Calu3 (cell line): ENCODE measurements at regions not wholly inside any gene's neighbourhood (a gene's known extent, or its start where the extent isn't known, plus 50 kb on each side); places are given as distances from the start of the nearest gene placed in this dataset.

Experiments
- BruUV-seq: library from RNA; stranded (reverse); fragments of 400-500 nt; replicated peaks from 2 replicates; lab custom pipeline; 2021; lab: Mats Ljungman, UMichigan
- CTCF ChIA-PET: fragments of 300-600 bp; sonication (Branson Sonifier 250); formaldehyde crosslinking; loops from one replicate; lab custom pipeline; 2022; ENCODE audit warnings: antibody characterized with exemption; lab: Charles Lee
- DNase-seq: peaks from one replicate; pipeline ENCODE4 v3.0.0; 2022
- H3K27ac Mint-ChIP-seq: one replicate; pipeline ENCODE4 v1.8.0; 2022; ENCODE audit warnings: mixed read lengths; ENCODE audit not compliant: unreplicated experiment
- H3K27me3 Mint-ChIP-seq: one replicate; pipeline ENCODE4 v1.8.0; 2022; ENCODE audit warnings: mixed read lengths; ENCODE audit not compliant: unreplicated experiment
- H3K36me3 Mint-ChIP-seq: one replicate; pipeline ENCODE4 v1.8.0; 2022; ENCODE audit warnings: mild to moderate bottlenecking, moderate library complexity, mixed read lengths; ENCODE audit not compliant: insufficient read depth, unreplicated experiment
- H3K4me1 Mint-ChIP-seq: one replicate; pipeline ENCODE4 v1.8.0; 2022; ENCODE audit warnings: mild to moderate bottlenecking, low read depth, mixed read lengths; ENCODE audit not compliant: unreplicated experiment
- H3K4me3 Mint-ChIP-seq: one replicate; pipeline ENCODE4 v1.8.0; 2022; ENCODE audit warnings: mild to moderate bottlenecking, low read depth, moderate library complexity, mixed read lengths; ENCODE audit not compliant: unreplicated experiment
- H3K9me3 Mint-ChIP-seq: one replicate; pipeline ENCODE4 v1.8.0; 2022; ENCODE audit warnings: low read depth, mixed read lengths; ENCODE audit not compliant: unreplicated experiment
- intact Hi-C: fragments of 100-400 bp; cut with micrococcal nuclease; formaldehyde crosslinking; loops from one replicate; pipeline ENCODE4 v1.10.0; 2022; ENCODE audit not compliant: unreplicated experiment
- TF ChIP-seq, protein P1 (sequence below): fragments of 200-600 bp; IDR thresholded peaks from one replicate; pipeline ENCODE4 v1.8.0; 2022; ENCODE audit warnings: antibody characterized with exemption; ENCODE audit not compliant: unreplicated experiment

DNA sequence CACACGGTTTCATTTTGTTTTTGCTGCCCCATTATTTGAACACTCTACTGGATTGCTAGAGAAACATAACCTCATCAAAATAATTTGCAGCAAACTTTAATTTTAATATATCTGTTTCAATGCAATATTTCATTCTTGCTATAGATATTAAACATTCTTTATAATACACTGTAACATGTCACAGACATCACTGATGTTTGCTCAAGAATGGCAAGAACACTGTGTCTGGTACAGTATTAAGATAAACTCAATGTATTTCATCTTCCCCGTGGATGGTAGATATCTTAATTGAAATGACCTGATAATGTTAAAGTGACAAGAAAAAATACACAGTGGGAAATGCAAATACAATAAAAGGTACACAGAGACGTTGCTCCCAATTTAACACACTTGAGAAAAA, 86.0 kb downstream of the PTCHD4 start:
- Mint-ChIP-seq H3K36me3 (no peaks in the 10 kb centered on the region), H3K4me3 (no peak overlapping the region), H3K27ac (no peak overlapping the region), H3K9me3 (no peaks in the 10 kb centered on the region), H3K27me3 (no peaks in the 10 kb centered on the region), H3K4me1 (no peaks in the 10 kb centered on the region)
- TF ChIP-seq, protein P1, sequence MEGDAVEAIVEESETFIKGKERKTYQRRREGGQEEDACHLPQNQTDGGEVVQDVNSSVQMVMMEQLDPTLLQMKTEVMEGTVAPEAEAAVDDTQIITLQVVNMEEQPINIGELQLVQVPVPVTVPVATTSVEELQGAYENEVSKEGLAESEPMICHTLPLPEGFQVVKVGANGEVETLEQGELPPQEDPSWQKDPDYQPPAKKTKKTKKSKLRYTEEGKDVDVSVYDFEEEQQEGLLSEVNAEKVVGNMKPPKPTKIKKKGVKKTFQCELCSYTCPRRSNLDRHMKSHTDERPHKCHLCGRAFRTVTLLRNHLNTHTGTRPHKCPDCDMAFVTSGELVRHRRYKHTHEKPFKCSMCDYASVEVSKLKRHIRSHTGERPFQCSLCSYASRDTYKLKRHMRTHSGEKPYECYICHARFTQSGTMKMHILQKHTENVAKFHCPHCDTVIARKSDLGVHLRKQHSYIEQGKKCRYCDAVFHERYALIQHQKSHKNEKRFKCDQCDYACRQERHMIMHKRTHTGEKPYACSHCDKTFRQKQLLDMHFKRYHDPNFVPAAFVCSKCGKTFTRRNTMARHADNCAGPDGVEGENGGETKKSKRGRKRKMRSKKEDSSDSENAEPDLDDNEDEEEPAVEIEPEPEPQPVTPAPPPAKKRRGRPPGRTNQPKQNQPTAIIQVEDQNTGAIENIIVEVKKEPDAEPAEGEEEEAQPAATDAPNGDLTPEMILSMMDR, result no peak
- no peak for DNase-seq
- BruUV-seq, result no TSS peak
- intact Hi-C loops, result no loop called here
- CTCF ChIA-PET, result no interaction called here

DNA sequence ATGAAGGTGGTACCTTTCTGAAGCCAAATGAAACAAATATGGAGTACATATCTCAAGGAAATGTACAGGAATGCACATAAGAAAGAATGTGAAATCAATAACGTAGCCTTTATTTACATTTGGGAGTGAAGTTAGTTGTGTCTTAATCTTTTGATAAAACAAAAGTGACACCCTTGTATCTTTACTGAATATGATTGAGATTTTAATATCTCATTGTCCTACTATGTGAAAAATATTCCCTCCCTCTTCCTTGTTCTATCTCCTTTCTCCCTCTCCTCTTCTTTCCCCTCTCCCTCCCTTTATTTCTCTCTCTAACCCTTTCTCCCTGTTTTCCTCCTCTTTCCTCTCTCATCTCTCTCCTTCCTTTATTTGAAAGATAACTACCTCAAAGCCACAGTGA, 89.1 kb downstream of the PTCHD4 start:
- TF ChIP-seq, protein P1, result no peak
- intact Hi-C loops, result no loop called here
- H3K27ac Mint-ChIP-seq, result no peak overlapping the region
- CTCF ChIA-PET, result no interaction called here
- H3K27me3 Mint-ChIP-seq, result no peaks in the 10 kb centered on the region
- no peak for DNase-seq
- no peaks in the 10 kb centered on the region for H3K36me3 Mint-ChIP-seq
- no peak overlapping the region for H3K4me3 Mint-ChIP-seq
- no peaks in the 10 kb centered on the region for H3K4me1 Mint-ChIP-seq
- no TSS peak for BruUV-seq
- no peaks in the 10 kb centered on the region for H3K9me3 Mint-ChIP-seq

DNA sequence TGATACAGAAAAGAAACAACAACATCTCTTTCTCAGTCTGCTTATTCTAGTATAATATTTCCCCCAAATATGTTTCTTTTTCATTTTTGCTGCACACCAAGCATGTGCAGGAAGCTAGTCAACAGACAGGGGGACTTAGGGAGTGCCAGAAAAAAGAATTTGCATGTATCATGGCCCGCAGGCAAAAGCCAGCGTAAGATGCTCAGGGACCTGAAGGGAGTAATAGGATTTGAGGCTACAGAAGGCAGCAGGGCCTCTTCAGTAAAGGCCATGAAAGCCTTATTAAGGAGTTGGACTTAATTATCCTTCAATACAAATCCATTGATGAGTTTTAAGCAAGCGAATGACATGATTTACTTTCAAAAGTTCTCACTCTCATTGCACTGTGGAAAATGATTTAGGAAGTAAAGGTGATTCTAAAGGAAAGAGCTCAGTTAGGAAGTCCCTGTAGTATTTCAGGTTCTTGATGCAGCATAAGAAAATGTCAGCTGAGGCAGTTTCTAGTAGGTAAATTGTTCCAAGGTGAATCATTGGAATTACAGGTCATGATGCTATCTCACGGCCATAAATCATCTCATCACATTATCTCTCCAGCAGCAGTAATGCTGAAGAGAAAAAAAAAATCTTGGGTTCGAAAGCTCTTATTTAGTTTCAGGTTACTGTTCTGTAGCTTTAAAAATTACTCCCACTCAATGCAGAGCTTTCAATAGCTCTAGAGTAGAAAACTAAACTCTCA, 94.8 kb downstream of the PTCHD4 start:
- DNase-seq, result no peak
- no peak overlapping the region for H3K4me3 Mint-ChIP-seq
- no peaks in the 10 kb centered on the region for H3K27me3 Mint-ChIP-seq
- no TSS peak for BruUV-seq
- H3K9me3 Mint-ChIP-seq, result no peaks in the 10 kb centered on the region
- intact Hi-C loops, result no loop called here
- H3K4me1 Mint-ChIP-seq, result no peaks in the 10 kb centered on the region
- H3K36me3 Mint-ChIP-seq, result no peaks in the 10 kb centered on the region
- no peak overlapping the region for H3K27ac Mint-ChIP-seq
- CTCF ChIA-PET, result no interaction called here
- TF ChIP-seq, protein P1, result no peak

DNA sequence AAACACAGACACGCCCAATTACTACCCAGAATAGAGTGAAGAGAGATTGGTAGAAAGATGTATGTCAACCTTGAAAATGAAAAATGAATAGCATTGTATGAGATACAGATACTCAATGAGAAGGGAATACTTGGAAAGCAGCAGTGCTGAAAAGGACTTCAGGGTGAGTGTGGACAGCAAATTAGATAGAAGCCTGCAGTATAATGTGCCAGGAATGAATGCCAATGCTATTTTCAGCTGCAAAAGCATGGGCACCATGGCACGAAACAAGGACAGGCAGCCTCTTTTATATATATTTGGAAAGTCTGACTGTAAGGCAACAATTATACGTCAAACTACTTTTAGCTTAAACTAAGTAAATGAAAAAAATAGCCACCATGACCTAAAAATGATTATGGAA, 118.2 kb downstream of the PTCHD4 start:
- Mint-ChIP-seq H3K4me1 (no peaks in the 10 kb centered on the region), H3K27ac (no peak overlapping the region), H3K27me3 (peaks cover 52% of the 10 kb centered on the region), H3K36me3 (no peaks in the 10 kb centered on the region), H3K4me3 (no peak overlapping the region), H3K9me3 (peaks cover 4% of the 10 kb centered on the region)
- CTCF ChIA-PET, result no interaction called here
- DNase-seq, result no peak
- intact Hi-C loops, result no loop called here
- BruUV-seq, result no TSS peak
- TF ChIP-seq, protein P1, result no peak
